ENCODE measurements at regions not wholly inside any gene's neighbourhood (a gene's known extent, or its start where the extent isn't known, plus 50 kb on each side); places are given as distances from the start of the nearest gene placed in this dataset.

DNA sequence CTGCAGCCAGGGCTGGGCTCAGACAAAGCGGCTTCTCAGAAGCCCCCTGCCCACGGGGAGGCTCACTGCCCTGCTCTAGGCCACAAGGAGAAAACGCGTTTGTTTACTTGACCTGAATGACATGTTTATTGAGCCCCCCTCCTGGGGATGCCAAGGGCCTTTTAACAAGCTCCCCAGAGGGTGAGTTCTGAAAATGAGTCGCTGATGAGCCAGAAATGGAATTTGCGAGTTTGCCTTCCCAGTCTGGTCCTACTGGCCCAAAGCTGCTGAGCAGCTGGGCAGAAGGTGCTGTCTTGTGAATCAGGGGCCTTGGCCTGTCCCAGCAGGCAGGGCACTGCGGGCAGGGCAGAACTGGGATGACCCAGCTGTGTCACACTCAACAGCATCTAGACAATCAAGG lies 120.6 kb downstream of the SYF2 start:
- TF ChIP-seq EZH2 (IDR thresholded peaks at IDR 0.05) = no peak
- TF ChIP-seq POLR2AphosphoS5 (IDR thresholded peaks at IDR 0.05; ENCODE audit: borderline replicate concordance, low read depth, low read length) = no peak
